ENCODE measurements at regions not wholly inside any gene's neighbourhood (a gene's known extent, or its start where the extent isn't known, plus 50 kb on each side); places are given as distances from the start of the nearest gene placed in this dataset.

GRCh38 chr20:55784036-55784435, 221.3 kb downstream of the CBLN4 start:
- in situ Hi-C loops (cut with HindIII; ENCODE audit: low sequenced_read_pairs) = no loop called here

DNA sequence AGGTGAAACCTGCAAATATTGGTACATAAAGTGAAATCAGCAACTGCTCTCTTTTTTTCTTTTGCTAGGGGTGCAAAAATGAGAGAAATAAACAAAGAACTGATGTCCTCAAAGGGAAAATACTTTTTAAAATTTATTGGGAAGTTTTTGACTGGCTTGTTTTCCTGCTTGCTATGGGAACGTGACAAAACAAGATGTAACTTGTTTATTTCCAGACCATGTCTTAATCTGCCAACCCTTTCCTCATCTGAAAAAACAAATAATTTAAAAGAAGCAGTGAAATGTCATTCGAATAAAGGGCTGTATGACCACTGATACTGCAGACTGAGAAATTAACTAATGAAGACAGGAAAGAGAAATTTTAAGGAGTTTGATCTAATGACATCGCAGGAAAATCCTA, 221.9 kb downstream of the CBLN4 start:
- in situ Hi-C loops (cut with HindIII; ENCODE audit: low sequenced_read_pairs) = no loop called here

DNA sequence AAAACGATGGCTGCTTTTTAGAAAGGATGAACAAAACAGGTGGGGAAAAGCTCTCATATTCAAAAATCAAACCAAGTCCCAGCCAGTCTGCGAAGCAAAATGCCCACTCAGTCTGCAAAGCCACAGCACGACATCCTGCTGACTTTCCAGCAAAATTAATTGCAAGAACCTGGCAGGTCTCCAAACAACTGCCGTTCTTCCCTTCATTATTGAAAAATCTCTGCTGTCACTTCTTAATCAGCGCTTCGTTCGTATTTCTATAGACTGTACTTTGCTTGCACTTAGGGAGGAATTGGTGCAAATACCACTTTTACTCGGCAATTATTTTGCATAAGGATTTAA, 222.4 kb downstream of the CBLN4 start:
- in situ Hi-C loops (cut with HindIII; ENCODE audit: low sequenced_read_pairs) = no loop called here

GRCh38 chr20:55782224-55782911, 223.0 kb downstream of the CBLN4 start:
- in situ Hi-C loops (cut with HindIII; ENCODE audit: low sequenced_read_pairs) = no loop called here

GRCh38 chr20:55778796-55779195, 226.5 kb downstream of the CBLN4 start:
- in situ Hi-C loops (cut with HindIII; ENCODE audit: low sequenced_read_pairs) = no loop called here

DNA sequence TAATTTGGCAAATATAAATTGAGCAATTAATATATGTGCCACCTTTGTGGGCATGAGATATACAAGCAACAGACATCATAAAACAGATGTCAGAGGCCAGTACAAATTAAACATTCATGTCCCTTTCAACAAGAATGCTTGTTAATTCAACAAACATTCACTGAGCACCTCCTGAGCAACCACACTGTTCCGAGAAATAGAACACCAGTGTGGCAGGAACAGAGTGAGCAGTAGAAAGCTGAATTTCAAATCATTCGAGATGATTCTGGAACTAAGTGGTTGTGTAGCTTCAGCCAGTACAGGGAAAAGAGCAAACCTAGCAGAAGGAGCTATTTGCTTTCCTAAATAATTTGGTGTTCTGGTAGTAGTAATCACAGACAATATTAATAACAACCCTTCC, 227.7 kb downstream of the CBLN4 start:
- in situ Hi-C loops (cut with HindIII; ENCODE audit: low sequenced_read_pairs) = no loop called here

DNA sequence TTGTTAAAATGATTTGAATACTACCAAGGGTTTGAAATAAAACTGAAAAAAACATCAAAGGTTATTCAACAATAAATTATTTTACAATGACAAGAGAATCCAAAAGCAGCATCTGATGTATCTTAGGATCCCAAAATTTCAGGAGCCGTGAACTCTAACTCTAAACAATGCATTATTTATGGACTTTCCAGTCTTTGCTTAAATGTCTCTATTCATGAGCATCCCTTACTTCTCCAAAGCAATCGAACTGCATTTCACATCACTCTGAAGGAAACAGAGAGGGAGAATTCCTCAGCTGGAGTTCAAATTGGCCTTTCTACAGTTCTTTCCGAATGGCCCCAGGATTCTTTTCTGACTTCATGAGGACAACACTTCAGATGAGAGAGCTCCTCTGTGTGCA, 229.1 kb downstream of the CBLN4 start:
- in situ Hi-C loops (cut with HindIII; ENCODE audit: low sequenced_read_pairs) = no loop called here

DNA sequence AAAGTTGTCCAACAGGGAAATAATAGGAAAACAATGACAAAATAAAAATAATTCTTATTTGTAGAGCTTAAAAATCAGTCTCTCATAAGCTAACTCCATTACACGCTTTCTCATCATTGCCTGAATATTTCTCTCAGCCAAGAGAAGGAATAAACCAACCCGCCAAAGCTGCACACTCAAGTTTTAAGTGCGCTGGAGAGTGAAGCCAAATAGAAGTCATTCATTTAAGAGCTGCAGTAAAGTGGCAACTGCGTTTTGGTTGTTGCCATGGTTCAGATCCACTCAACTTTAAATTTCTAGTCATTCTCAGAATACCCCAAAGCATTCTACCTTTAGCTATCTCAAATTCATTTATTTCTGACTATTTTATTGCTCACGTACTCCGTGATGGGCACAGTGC, 230.7 kb downstream of the CBLN4 start:
- in situ Hi-C loops (cut with HindIII; ENCODE audit: low sequenced_read_pairs) = no loop called here

DNA sequence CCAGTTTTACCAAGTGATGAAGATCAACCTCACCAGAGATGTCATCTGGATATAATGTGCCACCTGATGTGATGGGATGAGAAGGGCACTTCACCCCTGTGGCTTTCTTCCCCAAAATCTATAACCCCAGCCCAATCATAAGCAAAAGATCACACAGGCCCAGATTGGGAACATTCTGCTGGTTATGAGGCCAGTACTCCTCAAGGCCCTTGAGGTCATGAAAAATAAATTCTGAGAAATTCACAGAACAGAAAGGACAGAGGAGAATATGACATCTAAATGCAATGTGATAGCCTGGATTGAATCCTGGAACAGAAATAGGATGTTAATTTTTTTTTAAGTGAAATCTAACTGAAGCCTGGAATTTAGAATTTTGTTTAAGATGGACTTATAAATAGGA, 243.5 kb downstream of the CBLN4 start:
- in situ Hi-C loops (cut with HindIII; ENCODE audit: low sequenced_read_pairs) = no loop called here

DNA sequence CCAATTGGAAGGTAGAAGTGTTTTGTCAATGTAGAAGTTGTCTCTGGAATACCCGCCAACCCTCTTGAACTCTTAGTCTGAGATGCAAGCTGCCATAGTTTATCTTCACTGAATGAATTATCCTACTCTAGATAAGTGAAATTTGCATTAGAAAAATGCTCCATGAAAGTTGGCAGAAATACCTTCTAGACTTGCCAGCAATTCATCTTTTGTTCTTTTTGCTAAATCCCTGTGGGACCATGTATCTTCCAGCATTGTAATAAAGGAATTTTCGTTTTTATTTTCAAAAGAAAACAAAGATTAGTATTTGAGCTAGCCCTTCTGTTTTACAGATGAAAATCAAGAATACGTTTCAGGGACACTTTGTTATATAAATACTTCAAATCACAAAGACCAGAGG, 244.2 kb downstream of the CBLN4 start:
- in situ Hi-C loops (cut with HindIII; ENCODE audit: low sequenced_read_pairs) = no loop called here

DNA sequence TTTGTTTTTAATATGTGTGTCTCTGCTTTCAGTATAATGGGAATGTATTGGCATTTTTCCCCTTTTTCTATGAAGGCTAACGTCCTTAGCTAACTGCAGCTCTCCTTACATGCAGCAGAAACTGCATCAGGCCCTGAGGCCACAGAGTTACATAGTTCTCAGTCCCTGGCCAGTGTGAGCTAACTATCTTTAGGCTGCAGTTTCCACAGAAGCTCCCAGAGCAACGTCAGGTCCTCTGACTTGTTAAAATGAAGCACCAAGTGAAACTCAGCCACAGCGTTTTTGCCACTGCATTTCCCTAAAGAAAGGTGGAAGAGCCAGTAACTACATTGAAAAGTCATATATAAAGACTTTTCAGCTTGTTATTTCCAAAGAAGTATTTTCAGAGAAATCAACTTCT, 244.7 kb downstream of the CBLN4 start:
- in situ Hi-C loops (cut with HindIII; ENCODE audit: low sequenced_read_pairs) = no loop called here

- in situ Hi-C loops (cut with HindIII; ENCODE audit: low sequenced_read_pairs) = no loop called here
Measured at GRCh38 chr20:55755861-55756260, 249.5 kb downstream of the CBLN4 start.

DNA sequence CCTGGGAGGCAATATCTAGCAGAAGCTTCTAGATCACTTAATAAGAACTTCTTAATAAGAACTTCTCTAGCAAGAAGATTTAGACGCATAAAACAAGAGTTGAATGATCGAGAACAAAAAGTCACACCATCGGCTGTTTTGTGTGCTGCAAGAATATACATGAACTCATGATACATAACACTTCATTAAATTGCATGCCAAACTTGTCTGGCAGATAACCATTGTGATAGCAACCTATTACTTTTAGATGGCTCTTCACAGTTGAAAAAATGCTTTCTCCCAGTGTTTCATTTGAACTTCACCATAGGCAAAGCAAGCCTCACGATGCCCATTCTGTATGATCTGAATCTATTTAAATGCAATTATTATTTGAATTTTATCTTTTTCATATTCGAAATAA, 249.9 kb downstream of the CBLN4 start:
- in situ Hi-C loops (cut with HindIII; ENCODE audit: low sequenced_read_pairs) = no loop called here

DNA sequence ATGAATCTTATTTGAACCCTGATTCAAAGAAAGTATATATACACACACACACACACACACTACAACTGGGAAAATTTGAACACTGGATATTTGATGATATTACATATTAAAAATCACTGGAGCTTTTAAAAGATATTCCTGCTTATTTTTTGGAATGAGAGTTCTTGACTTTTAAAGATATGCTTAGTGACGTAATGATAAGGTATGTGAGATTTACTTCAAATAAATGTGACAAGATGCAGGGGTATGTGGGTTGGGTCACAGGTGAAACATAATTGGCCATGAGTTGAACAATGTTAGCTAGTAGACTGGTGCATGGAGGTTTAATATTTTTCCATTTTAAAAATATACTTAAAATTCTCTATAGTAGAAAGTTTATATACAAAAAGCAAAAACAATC, 258.6 kb downstream of the CBLN4 start:
- in situ Hi-C loops (cut with HindIII; ENCODE audit: low sequenced_read_pairs) = no loop called here

- in situ Hi-C loops (cut with HindIII; ENCODE audit: low sequenced_read_pairs) = no loop called here
Measured at GRCh38 chr20:55745840-55746239, 259.5 kb downstream of the CBLN4 start.

- in situ Hi-C loops (cut with HindIII; ENCODE audit: low sequenced_read_pairs) = no loop called here
Measured at GRCh38 chr20:55744896-55745295, 260.4 kb downstream of the CBLN4 start.

- in situ Hi-C loops (cut with HindIII; ENCODE audit: low sequenced_read_pairs) = no loop called here
Measured at GRCh38 chr20:55741801-55742200, 263.5 kb downstream of the CBLN4 start.

DNA sequence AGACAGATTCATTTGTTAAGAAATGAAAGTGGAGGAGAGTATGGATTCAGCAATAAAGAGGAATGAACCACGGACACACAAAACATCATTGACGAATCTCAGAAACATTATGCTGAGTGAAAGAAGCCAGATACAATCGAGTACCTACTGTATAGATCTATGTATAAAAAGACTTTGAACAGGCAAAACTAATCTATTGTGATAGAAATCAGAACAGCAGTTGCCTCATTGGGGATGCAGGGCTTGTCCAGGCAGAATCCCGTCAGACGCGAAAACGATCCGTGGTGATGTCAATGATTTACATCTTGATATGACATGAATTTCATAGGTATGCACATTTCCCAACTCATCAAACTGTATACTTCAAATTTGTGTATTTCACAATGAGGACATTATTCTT, 265.2 kb downstream of the CBLN4 start:
- in situ Hi-C loops (cut with HindIII; ENCODE audit: low sequenced_read_pairs) = no loop called here

GRCh38 chr20:55730321-55730720, 275.0 kb downstream of the CBLN4 start:
- in situ Hi-C loops (cut with HindIII; ENCODE audit: low sequenced_read_pairs) = no loop called here

DNA sequence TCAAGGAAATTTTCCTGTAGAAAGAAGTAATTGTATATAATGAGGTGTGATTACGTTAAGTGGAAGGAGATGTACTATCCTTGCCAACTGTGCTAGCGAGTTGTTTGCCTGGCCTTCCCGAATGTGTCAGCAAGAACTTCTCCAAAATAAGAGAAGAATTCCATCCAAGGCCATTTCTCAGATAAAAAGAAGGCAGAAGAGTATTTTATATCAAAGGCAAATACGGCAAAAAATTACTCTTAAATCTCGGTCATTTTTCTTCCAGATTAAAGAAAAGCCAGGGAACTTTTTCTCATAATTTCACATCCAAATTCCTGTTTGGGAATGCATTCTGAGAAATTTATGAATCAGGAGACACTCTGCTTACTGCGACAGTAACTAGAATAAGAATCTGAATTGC, 290.6 kb downstream of the CBLN4 start:
- in situ Hi-C loops (cut with HindIII; ENCODE audit: low sequenced_read_pairs) = no loop called here

DNA sequence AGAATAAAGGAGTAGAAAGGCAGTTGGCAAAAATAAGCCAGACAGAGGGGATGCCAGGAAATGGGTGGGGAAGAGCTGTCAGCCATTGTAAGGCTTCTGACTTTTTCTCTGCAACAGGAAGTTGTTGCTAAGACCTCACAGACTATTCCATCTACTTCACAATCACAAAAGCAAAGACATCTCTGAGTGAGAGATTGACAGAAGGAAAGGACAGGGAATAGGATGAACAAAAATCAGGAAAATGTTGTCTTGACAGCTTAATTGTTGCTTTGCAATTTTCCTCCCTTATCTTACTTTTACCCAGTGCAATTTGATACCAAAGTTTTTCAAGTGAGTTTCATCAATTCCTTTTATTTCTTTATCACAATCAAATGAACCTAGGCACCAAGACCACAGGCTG, 291.2 kb downstream of the CBLN4 start:
- in situ Hi-C loops (cut with HindIII; ENCODE audit: low sequenced_read_pairs) = no loop called here

GRCh38 chr20:55704458-55704857, 300.9 kb downstream of the CBLN4 start:
- in situ Hi-C loops (cut with HindIII; ENCODE audit: low sequenced_read_pairs) = no loop called here

DNA sequence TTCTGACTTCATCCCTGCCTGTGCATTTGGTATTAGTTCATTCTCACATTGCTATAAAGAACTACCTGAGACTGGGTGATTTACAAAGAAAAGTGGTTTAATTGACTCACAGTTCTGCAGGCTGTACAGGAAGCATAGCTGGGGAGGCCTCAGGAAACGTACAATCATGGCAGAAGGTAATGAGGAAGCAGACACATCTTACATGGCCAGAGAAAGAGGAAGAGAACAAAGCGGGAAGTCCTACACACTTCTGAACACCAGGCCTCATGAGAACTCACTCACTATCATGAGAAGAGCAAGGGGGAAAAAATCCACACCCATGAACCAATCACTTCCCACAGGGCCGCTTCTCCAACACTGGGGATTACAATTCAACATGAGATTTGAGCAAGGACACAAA, 303.9 kb downstream of the CBLN4 start:
- in situ Hi-C loops (cut with HindIII; ENCODE audit: low sequenced_read_pairs) = no loop called here

Data from endothelial cell of hepatic sinusoid (primary cell).